ENCODE measurements at regions not wholly inside any gene's neighbourhood (a gene's known extent, or its start where the extent isn't known, plus 50 kb on each side); places are given as distances from the start of the nearest gene placed in this dataset.

DNA sequence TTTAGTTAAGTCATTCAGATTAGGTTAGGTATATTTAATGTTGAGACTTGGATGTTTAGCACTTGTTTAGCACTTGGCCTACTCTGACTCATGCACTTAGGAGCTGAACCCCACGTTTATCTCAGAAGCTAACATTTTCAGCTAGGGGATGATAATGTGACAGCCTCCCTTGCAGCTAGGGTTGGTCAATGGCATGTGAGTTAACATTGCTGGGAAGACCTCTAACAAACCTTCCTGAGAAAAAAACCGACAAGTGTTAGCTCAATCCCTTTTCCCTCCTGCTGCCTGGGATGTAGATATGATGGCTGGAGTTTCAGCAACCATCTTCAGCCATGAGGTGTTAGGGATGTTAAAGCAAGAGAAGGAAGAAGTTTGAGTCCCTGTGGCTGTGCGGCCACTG is 185.0 kb upstream of the FOXF1 start:
- no peak overlapping the region for H3K4me3 ChIP-seq (ENCODE audit: low read depth, low read length)
- H3K27ac ChIP-seq: no peak overlapping the region
- no peaks in the 10 kb centered on the region for H3K36me3 ChIP-seq
- no peak for DNase-seq
- H3K9me3 ChIP-seq (ENCODE audit: severe bottlenecking): no peaks in the 10 kb centered on the region
- TF ChIP-seq, protein P1, sequence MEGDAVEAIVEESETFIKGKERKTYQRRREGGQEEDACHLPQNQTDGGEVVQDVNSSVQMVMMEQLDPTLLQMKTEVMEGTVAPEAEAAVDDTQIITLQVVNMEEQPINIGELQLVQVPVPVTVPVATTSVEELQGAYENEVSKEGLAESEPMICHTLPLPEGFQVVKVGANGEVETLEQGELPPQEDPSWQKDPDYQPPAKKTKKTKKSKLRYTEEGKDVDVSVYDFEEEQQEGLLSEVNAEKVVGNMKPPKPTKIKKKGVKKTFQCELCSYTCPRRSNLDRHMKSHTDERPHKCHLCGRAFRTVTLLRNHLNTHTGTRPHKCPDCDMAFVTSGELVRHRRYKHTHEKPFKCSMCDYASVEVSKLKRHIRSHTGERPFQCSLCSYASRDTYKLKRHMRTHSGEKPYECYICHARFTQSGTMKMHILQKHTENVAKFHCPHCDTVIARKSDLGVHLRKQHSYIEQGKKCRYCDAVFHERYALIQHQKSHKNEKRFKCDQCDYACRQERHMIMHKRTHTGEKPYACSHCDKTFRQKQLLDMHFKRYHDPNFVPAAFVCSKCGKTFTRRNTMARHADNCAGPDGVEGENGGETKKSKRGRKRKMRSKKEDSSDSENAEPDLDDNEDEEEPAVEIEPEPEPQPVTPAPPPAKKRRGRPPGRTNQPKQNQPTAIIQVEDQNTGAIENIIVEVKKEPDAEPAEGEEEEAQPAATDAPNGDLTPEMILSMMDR (IDR thresholded peaks at IDR 0.05; ENCODE audit: low read depth, low read length): no peak
- no peaks in the 10 kb centered on the region for H3K27me3 ChIP-seq (ENCODE audit: insufficient read depth, low read depth, severe bottlenecking)

DNA sequence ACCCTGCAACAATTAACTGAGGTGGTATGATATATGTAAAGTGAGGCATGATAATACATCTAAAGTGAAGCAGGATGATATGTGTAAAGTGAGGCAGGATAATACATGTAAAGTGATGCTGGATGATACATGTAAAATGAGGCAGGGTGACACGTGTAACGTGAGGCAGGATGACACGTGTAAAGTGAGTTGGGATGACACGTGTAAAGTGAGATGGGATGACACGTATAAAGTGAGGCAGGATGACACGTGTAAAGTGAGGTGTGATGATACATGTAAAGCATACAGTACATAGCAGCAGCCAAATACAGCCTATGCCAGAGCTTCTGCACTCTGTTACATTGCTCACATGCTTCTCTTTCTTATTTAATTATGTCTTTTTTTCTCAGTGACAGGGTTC is 184.4 kb upstream of the FOXF1 start:
- TF ChIP-seq, protein P1 (IDR thresholded peaks at IDR 0.05; ENCODE audit: low read depth, low read length): no peak
- DNase-seq: no peak
- Histone ChIP-seq H3K4me3 (ENCODE audit: low read depth, low read length) (no peak overlapping the region), H3K27me3 (ENCODE audit: insufficient read depth, low read depth, severe bottlenecking) (no peaks in the 10 kb centered on the region), H3K36me3 (no peaks in the 10 kb centered on the region), H3K27ac (no peak overlapping the region), H3K9me3 (ENCODE audit: severe bottlenecking) (no peaks in the 10 kb centered on the region)

- H3K4me3 ChIP-seq (ENCODE audit: low read depth, low read length): no peak overlapping the region
- H3K27ac ChIP-seq: no peak overlapping the region
- DNase-seq: no peak
- TF ChIP-seq, protein P1 (IDR thresholded peaks at IDR 0.05; ENCODE audit: low read depth, low read length): no peak
- no peaks in the 10 kb centered on the region for H3K9me3 ChIP-seq (ENCODE audit: severe bottlenecking)
- no peaks in the 10 kb centered on the region for H3K36me3 ChIP-seq
- no peaks in the 10 kb centered on the region for H3K27me3 ChIP-seq (ENCODE audit: insufficient read depth, low read depth, severe bottlenecking)
Measured at GRCh38 chr16:86327321-86327720, 183.0 kb upstream of the FOXF1 start.

DNA sequence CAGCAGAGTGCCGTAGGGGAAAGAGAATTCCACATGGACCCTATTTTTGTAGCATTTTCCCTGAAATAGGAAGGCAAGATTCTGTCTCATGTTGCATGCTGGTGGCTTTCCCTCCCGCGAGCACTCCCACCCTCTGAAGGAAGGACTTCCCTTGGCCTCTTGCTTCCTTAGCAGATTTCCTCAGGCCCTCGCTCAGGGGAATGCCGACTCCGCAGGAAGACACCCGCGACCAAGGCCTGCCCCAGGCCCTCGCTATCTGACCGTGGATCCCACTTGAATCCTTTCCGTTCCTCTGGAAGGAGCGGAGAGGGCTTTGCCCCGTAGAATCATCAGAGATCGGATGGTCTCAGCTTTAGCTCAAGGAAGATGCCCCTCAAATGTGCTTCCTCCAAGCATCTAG is 179.4 kb upstream of the FOXF1 start:
- H3K36me3 ChIP-seq: no peaks in the 10 kb centered on the region
- no peaks in the 10 kb centered on the region for H3K9me3 ChIP-seq (ENCODE audit: severe bottlenecking)
- no peaks in the 10 kb centered on the region for H3K27me3 ChIP-seq (ENCODE audit: insufficient read depth, low read depth, severe bottlenecking)
- no peak overlapping the region for H3K4me3 ChIP-seq (ENCODE audit: low read depth, low read length)
- TF ChIP-seq, protein P1 (IDR thresholded peaks at IDR 0.05; ENCODE audit: low read depth, low read length): no peak
- H3K27ac ChIP-seq: no peak overlapping the region
- DNase-seq: no peak

DNA sequence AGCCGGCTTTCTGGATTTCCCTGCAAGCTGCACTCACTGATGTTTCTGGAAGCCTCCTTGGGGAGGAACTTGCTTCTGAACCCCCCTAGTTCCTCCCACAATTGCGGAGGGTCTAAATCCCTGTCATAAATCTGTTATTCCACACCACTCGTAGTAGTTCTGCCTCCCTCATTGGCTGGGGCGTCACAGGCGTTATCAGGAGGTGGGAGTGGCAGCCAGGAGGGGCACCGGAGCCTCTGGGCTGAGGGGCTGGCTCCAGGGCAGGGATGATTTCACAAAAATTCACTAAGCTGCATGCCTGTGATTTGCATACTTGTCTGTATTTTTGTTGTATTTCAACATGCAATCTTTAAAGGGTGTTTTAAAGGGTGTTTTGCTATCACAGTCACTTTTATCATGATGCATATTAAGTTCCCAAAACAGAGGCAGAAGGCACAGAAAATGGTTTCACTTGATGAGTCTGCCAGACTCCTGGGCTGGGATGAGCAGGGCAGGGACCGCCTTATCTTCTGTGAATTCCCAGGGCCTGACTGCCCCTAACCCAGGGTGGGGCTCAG is 176.2 kb upstream of the FOXF1 start:
- H3K4me3 ChIP-seq (ENCODE audit: low read depth, low read length): no peak overlapping the region
- no peak overlapping the region for H3K27ac ChIP-seq
- H3K36me3 ChIP-seq: no peaks in the 10 kb centered on the region
- no peaks in the 10 kb centered on the region for H3K27me3 ChIP-seq (ENCODE audit: insufficient read depth, low read depth, severe bottlenecking)
- H3K9me3 ChIP-seq (ENCODE audit: severe bottlenecking): no peaks in the 10 kb centered on the region
- TF ChIP-seq, protein P1 (IDR thresholded peaks at IDR 0.05; ENCODE audit: low read depth, low read length): no peak
- no peak for DNase-seq
